ENCODE measurements at regions not wholly inside any gene's neighbourhood (a gene's known extent, or its start where the extent isn't known, plus 50 kb on each side); places are given as distances from the start of the nearest gene placed in this dataset.

GRCh38 chr4:100287534-100287933, 97.3 kb upstream of the DDIT4L start:
- Histone ChIP-seq H3K27ac (no peak overlapping the region), H3K4me3 (no peak overlapping the region), H3K9me3 (no peaks in the 10 kb centered on the region), H3K27me3 (no peaks in the 10 kb centered on the region), H3K36me3 (no peaks in the 10 kb centered on the region), H3K4me1 (no peaks in the 10 kb centered on the region)
- WGBS, 5 donors, result 69 to 83% (median 81%) methylated on average over 6 of the region's 6 CpGs
- peak in 1 of 2 donors; percentile 9 for DNase-seq
- intact Hi-C loops (cut with DNase I; ENCODE audit: low total_unique reads), result no loop called here
- TF ChIP-seq CTCF (IDR thresholded peaks at IDR 0.05) (no peak), EP300 (IDR thresholded peaks at IDR 0.05) (no peak), POLR2AphosphoS5 (IDR thresholded peaks at IDR 0.05) (no peak), POLR2A (IDR thresholded peaks at IDR 0.05) (no peak)

GRCh38 chr4:100286636-100287035, 96.4 kb upstream of the DDIT4L start:
- Histone ChIP-seq H3K4me1 (no peaks in the 10 kb centered on the region), H3K27ac (no peak overlapping the region), H3K27me3 (no peaks in the 10 kb centered on the region), H3K36me3 (no peaks in the 10 kb centered on the region), H3K4me3 (no peak overlapping the region), H3K9me3 (no peaks in the 10 kb centered on the region)
- DNase-seq, result no peak
- TF ChIP-seq EP300 (IDR thresholded peaks at IDR 0.05) (no peak), POLR2AphosphoS5 (IDR thresholded peaks at IDR 0.05) (no peak), CTCF (IDR thresholded peaks at IDR 0.05) (no peak), POLR2A (IDR thresholded peaks at IDR 0.05) (no peak)
- 49 to 68% (median 53%) methylated on average over 3 of the region's 3 CpGs for WGBS, 5 donors
- intact Hi-C loops (cut with DNase I; ENCODE audit: low total_unique reads), result no loop called here

- H3K9me3 ChIP-seq, result no peaks in the 10 kb centered on the region
- no peak overlapping the region for H3K27ac ChIP-seq
- WGBS, 5 donors, result 82 to 97% (median 93%) methylated on average over 2 of the region's 2 CpGs
- intact Hi-C loops (cut with DNase I; ENCODE audit: low total_unique reads), result no loop called here
- H3K4me3 ChIP-seq, result no peak overlapping the region
- no peak for DNase-seq
- no peaks in the 10 kb centered on the region for H3K36me3 ChIP-seq
- no peak for TF ChIP-seq POLR2A (IDR thresholded peaks at IDR 0.05)
- no peak for TF ChIP-seq POLR2AphosphoS5 (IDR thresholded peaks at IDR 0.05)
- TF ChIP-seq CTCF (IDR thresholded peaks at IDR 0.05), result no peak
- TF ChIP-seq EP300 (IDR thresholded peaks at IDR 0.05), result no peak
- H3K4me1 ChIP-seq, result no peaks in the 10 kb centered on the region
- H3K27me3 ChIP-seq, result no peaks in the 10 kb centered on the region
These were observed 94.9 kb upstream of the DDIT4L start for GRCh38 chr4:100285121-100285520.

- DNase-seq, result no peak
- H3K4me3 ChIP-seq, result no peak overlapping the region
- no peak overlapping the region for H3K27ac ChIP-seq
- H3K27me3 ChIP-seq, result no peaks in the 10 kb centered on the region
- no peaks in the 10 kb centered on the region for H3K4me1 ChIP-seq
- no peaks in the 10 kb centered on the region for H3K36me3 ChIP-seq
- TF ChIP-seq POLR2A (IDR thresholded peaks at IDR 0.05) (no peak), POLR2AphosphoS5 (IDR thresholded peaks at IDR 0.05) (no peak), EP300 (IDR thresholded peaks at IDR 0.05) (no peak), CTCF (IDR thresholded peaks at IDR 0.05) (no peak)
- WGBS, 5 donors, result 71 to 77% (median 72%) methylated on average over 10 of the region's 10 CpGs
- intact Hi-C loops (cut with DNase I; ENCODE audit: low total_unique reads), result no loop called here
- no peaks in the 10 kb centered on the region for H3K9me3 ChIP-seq
These were observed 94.0 kb upstream of the DDIT4L start for GRCh38 chr4:100284129-100284880.

All from stomach (tissue), 8 donors.